ENCODE measurements at regions not wholly inside any gene's neighbourhood (a gene's known extent, or its start where the extent isn't known, plus 50 kb on each side); places are given as distances from the start of the nearest gene placed in this dataset.

GRCh38 chr2:118763797-118764196 is 83.7 kb downstream of the EN1 start:
- H3K9me3 ChIP-seq (ENCODE audit: low read length), result no peaks in the 10 kb centered on the region
- no peaks in the 10 kb centered on the region for H3K79me2 ChIP-seq (replicated peaks; ENCODE audit: insufficient read depth, low read length)
- no peak overlapping the region for H2AFZ ChIP-seq (ENCODE audit: low read depth, low read length)
- H4K20me1 ChIP-seq (ENCODE audit: insufficient read depth), result no peaks in the 10 kb centered on the region
- H3F3A ChIP-seq (ENCODE audit: insufficient read depth, low read length, poor library complexity, severe bottlenecking), result no peaks in the 10 kb centered on the region
- no peak overlapping the region for H3K4me2 ChIP-seq (ENCODE audit: low read length)
- peaks cover 24% of the 10 kb centered on the region for H3K27me3 ChIP-seq (ENCODE audit: insufficient read depth, low read depth, low read length)
- H3K4me3 ChIP-seq (ENCODE audit: low read length), result no peak overlapping the region
- no peak overlapping the region for H3K27ac ChIP-seq (ENCODE audit: low read length)
- H3K9me2 ChIP-seq (ENCODE audit: insufficient read depth, low read length), result no peaks in the 10 kb centered on the region
- TF ChIP-seq CTCF (IDR thresholded peaks at IDR 0.05; ENCODE audit: poor library complexity, severe bottlenecking) (no peak), EP300 (conservative IDR thresholded peaks at IDR 0.05; ENCODE audit: poor library complexity, severe bottlenecking) (no peak), EZH2 (IDR thresholded peaks at IDR 0.05; ENCODE audit: borderline replicate concordance, insufficient read depth, low read length, poor library complexity, severe bottlenecking) (no peak), TAF1 (IDR thresholded peaks at IDR 0.05; ENCODE audit: low read depth) (no peak), MXI1 (conservative IDR thresholded peaks at IDR 0.05; ENCODE audit: poor library complexity, severe bottlenecking) (no peak), POLR2AphosphoS5 (IDR thresholded peaks at IDR 0.05) (no peak), RAD21 (conservative IDR thresholded peaks at IDR 0.05) (no peak), SMC3 (conservative IDR thresholded peaks at IDR 0.05; ENCODE audit: poor library complexity) (no peak)
- TF ChIP-seq, protein P1, sequence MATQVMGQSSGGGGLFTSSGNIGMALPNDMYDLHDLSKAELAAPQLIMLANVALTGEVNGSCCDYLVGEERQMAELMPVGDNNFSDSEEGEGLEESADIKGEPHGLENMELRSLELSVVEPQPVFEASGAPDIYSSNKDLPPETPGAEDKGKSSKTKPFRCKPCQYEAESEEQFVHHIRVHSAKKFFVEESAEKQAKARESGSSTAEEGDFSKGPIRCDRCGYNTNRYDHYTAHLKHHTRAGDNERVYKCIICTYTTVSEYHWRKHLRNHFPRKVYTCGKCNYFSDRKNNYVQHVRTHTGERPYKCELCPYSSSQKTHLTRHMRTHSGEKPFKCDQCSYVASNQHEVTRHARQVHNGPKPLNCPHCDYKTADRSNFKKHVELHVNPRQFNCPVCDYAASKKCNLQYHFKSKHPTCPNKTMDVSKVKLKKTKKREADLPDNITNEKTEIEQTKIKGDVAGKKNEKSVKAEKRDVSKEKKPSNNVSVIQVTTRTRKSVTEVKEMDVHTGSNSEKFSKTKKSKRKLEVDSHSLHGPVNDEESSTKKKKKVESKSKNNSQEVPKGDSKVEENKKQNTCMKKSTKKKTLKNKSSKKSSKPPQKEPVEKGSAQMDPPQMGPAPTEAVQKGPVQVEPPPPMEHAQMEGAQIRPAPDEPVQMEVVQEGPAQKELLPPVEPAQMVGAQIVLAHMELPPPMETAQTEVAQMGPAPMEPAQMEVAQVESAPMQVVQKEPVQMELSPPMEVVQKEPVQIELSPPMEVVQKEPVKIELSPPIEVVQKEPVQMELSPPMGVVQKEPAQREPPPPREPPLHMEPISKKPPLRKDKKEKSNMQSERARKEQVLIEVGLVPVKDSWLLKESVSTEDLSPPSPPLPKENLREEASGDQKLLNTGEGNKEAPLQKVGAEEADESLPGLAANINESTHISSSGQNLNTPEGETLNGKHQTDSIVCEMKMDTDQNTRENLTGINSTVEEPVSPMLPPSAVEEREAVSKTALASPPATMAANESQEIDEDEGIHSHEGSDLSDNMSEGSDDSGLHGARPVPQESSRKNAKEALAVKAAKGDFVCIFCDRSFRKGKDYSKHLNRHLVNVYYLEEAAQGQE (IDR thresholded peaks at IDR 0.05; ENCODE audit: borderline replicate concordance), result no peak
- H3K9ac ChIP-seq (ENCODE audit: low read length), result no peak overlapping the region
- H3K36me3 ChIP-seq (ENCODE audit: insufficient read depth, low read length), result no peaks in the 10 kb centered on the region

DNA sequence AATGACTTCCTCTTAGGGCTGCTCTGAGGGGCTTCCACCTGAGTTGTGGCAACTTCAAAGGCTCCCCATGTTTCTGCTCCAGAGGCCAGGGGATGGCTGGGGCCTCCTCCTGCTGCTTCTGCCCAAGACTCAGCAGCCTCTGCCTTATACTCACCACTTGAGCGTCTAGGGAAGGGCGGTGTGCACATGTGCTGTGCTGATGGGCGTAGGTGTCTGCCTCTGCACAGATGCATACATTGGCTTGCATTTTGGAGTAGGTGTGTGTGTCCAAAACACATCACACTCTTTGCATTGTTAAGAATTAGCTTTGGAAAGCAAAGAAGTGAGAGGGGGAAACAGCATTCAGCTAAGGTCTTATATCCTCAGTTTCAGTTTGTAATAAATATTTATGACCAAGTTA is 85.2 kb downstream of the EN1 start:
- Histone ChIP-seq H3K4me3 (ENCODE audit: low read length) (no peak overlapping the region), H2AFZ (ENCODE audit: low read depth, low read length) (no peak overlapping the region), H3F3A (ENCODE audit: insufficient read depth, low read length, poor library complexity, severe bottlenecking) (no peaks in the 10 kb centered on the region), H3K79me2 (replicated peaks; ENCODE audit: insufficient read depth, low read length) (no peaks in the 10 kb centered on the region), H3K4me2 (ENCODE audit: low read length) (no peak overlapping the region), H3K9ac (ENCODE audit: low read length) (no peak overlapping the region), H3K27ac (ENCODE audit: low read length) (no peak overlapping the region), H3K36me3 (ENCODE audit: insufficient read depth, low read length) (no peaks in the 10 kb centered on the region), H3K9me3 (ENCODE audit: low read length) (no peaks in the 10 kb centered on the region), H3K27me3 (ENCODE audit: insufficient read depth, low read depth, low read length) (peaks cover 22% of the 10 kb centered on the region), H3K9me2 (ENCODE audit: insufficient read depth, low read length) (no peaks in the 10 kb centered on the region), H4K20me1 (ENCODE audit: insufficient read depth) (no peaks in the 10 kb centered on the region)
- TF ChIP-seq, protein P1 (IDR thresholded peaks at IDR 0.05; ENCODE audit: borderline replicate concordance), result no peak
- TF ChIP-seq MXI1 (conservative IDR thresholded peaks at IDR 0.05; ENCODE audit: poor library complexity, severe bottlenecking) (no peak), SMC3 (conservative IDR thresholded peaks at IDR 0.05; ENCODE audit: poor library complexity) (no peak), CTCF (IDR thresholded peaks at IDR 0.05; ENCODE audit: poor library complexity, severe bottlenecking) (no peak), EZH2 (IDR thresholded peaks at IDR 0.05; ENCODE audit: borderline replicate concordance, insufficient read depth, low read length, poor library complexity, severe bottlenecking) (no peak), POLR2AphosphoS5 (IDR thresholded peaks at IDR 0.05) (no peak)
